ENCODE measurements at regions not wholly inside any gene's neighbourhood (a gene's known extent, or its start where the extent isn't known, plus 50 kb on each side); places are given as distances from the start of the nearest gene placed in this dataset.

- TF ChIP-seq ZNF16 (tag by site-specific recombination; IDR thresholded peaks at IDR 0.05; ENCODE audit: low read depth) (no peak), PATZ1 (tag by site-specific recombination; IDR thresholded peaks at IDR 0.05) (no peak), CTCF (tag by site-specific recombination; IDR thresholded peaks at IDR 0.05) (no peak), SP7 (tag by site-specific recombination; IDR thresholded peaks at IDR 0.05) (no peak), ZNF513 (tag by site-specific recombination; IDR thresholded peaks at IDR 0.05) (no peak), ZNF518A (tag by site-specific recombination; conservative IDR thresholded peaks at IDR 0.05; ENCODE audit: low read depth) (no peak), MZF1 (tag by site-specific recombination; IDR thresholded peaks at IDR 0.05; ENCODE audit: borderline replicate concordance) (no peak), ZBTB1 (tag by site-specific recombination; IDR thresholded peaks at IDR 0.05) (no peak), ZNF660 (tag by site-specific recombination; IDR thresholded peaks at IDR 0.05) (no peak), REST (tag by site-specific recombination; IDR thresholded peaks at IDR 0.05) (no peak)
These were observed 459.8 kb upstream of the SLC14A2 start for GRCh38 chr18:45155526-45155925.

Data from HEK293 (cell line).